PC-3 (cell line): ENCODE measurements at regions not wholly inside any gene's neighbourhood (a gene's known extent, or its start where the extent isn't known, plus 50 kb on each side); places are given as distances from the start of the nearest gene placed in this dataset.

Source experiments
- ATAC-seq: fragments of 200-7000 bp; cut with Tn5 transposase; 2 replicates; pipeline ENCODE4 v1.9.1; 2020; ENCODE audit warnings: mild to moderate bottlenecking, moderate library complexity
- BruUV-seq: library from RNA; stranded (reverse); fragments of 400-500 nt; replicated peaks from 2 replicates; lab custom pipeline; 2021; lab: Mats Ljungman, UMichigan
- CTCF ChIA-PET: fragments of 300-600 bp; sonication (Branson Sonifier 250); formaldehyde crosslinking; loops from one replicate; lab custom pipeline; 2022; ENCODE audit warnings: antibody characterized with exemption; lab: Charles Lee
- POLR2A ChIA-PET: fragments of 300-600 bp; sonication (Branson Sonifier 250); formaldehyde crosslinking; loops from one replicate; lab custom pipeline; 2022; ENCODE audit warnings: antibody characterized with exemption; ENCODE audit not compliant: unreplicated experiment; lab: Charles Lee
- DNase-seq: peaks from one replicate; pipeline ENCODE4 v3.0.0-alpha.2; 2015
- H2AFZ ChIP-seq: fragments of 300-600 bp; sonication (generic); 2 replicates; pipeline ENCODE4 v1.6.0; 2016; ENCODE audit warnings: antibody characterized with exemption, low read length
- H3F3A ChIP-seq: fragments of 300-600 bp; sonication (generic); one replicate; pipeline ENCODE4 v1.6.0; 2017; ENCODE audit warnings: antibody characterized with exemption, low read length, control low read depth, mild to moderate bottlenecking; ENCODE audit not compliant: unreplicated experiment
- H3K27ac ChIP-seq: fragments of 300-600 bp; sonication (generic); 2 replicates; pipeline ENCODE4 v1.5.1; 2016; ENCODE audit warnings: mild to moderate bottlenecking, low read length
- H3K27me3 ChIP-seq: fragments of 300-600 bp; sonication (generic); 2 replicates; pipeline ENCODE4 v1.6.1; 2016; ENCODE audit warnings: low read length, mixed read lengths
- H3K36me3 ChIP-seq: fragments of 300-600 bp; sonication (generic); 2 replicates; pipeline ENCODE4 v1.6.1; 2016; ENCODE audit warnings: low read depth, mixed run types, low read length, mixed read lengths
- H3K4me1 ChIP-seq: fragments of 300-600 bp; sonication (generic); 2 replicates; pipeline ENCODE4 v1.5.1; 2016; ENCODE audit warnings: low read length; ENCODE audit not compliant: insufficient read depth
- H3K4me2 ChIP-seq: fragments of 300-600 bp; sonication (generic); 2 replicates; pipeline ENCODE4 v1.6.0; 2016; ENCODE audit warnings: low read length
- H3K4me3 ChIP-seq: fragments of 300-600 bp; sonication (generic); 2 replicates; pipeline ENCODE4 v1.5.1; 2016; ENCODE audit warnings: mild to moderate bottlenecking, low read length, mixed read lengths
- H3K79me2 ChIP-seq: fragments of 300-600 bp; sonication (generic); 2 replicates; pipeline ENCODE4 v1.6.1; 2017; ENCODE audit warnings: low read length, mixed read lengths
- H3K9ac ChIP-seq: fragments of 300-600 bp; sonication (generic); 2 replicates; pipeline ENCODE4 v1.6.0; 2016; ENCODE audit warnings: mild to moderate bottlenecking, low read length
- H3K9me2 ChIP-seq: fragments of 300-600 bp; sonication (generic); replicated peaks from 2 replicates; pipeline ENCODE4 v1.6.1; 2016; ENCODE audit warnings: mixed run types, low read length, mixed read lengths
- H3K9me3 ChIP-seq: fragments of 300-600 bp; sonication (generic); 2 replicates; pipeline ENCODE4 v1.6.1; 2016; ENCODE audit warnings: low read length, mixed read lengths
- H4K20me1 ChIP-seq: fragments of 300-600 bp; sonication (generic); 2 replicates; pipeline ENCODE4 v1.6.1; 2016; ENCODE audit warnings: low read length, mixed read lengths
- CTCF ChIP-seq: fragments of 300-600 bp; sonication (generic); conservative IDR thresholded peaks from 2 replicates; pipeline ENCODE4 v1.5.1; 2017; ENCODE audit warnings: antibody characterized with exemption, low read depth, mild to moderate bottlenecking, low read length
- EZH2 ChIP-seq: fragments of 300-600 bp; sonication (generic); IDR thresholded peaks from one replicate; pipeline ENCODE4 v1.6.1; 2017; ENCODE audit warnings: antibody characterized with exemption, mild to moderate bottlenecking, low read length; ENCODE audit not compliant: unreplicated experiment
- EZH2phosphoT487 ChIP-seq: fragments of 300-600 bp; sonication (generic); IDR thresholded peaks from 2 replicates; pipeline ENCODE4 v1.6.1; 2018; ENCODE audit warnings: mild to moderate bottlenecking, antibody characterized with exemption, low read length, borderline replicate concordance
- intact Hi-C: fragments of 100-400 bp; cut with micrococcal nuclease; formaldehyde crosslinking; loops from 2 replicates; pipeline ENCODE4 v1.9.0; 2023

- intact Hi-C loops = no loop called here
- H3F3A ChIP-seq = no peaks in the 10 kb centered on the region
- H2AFZ ChIP-seq = no peak overlapping the region
- H3K36me3 ChIP-seq = no peaks in the 10 kb centered on the region
- no peak overlapping the region for H3K9ac ChIP-seq
- no peak overlapping the region for H3K27ac ChIP-seq
- no peaks in the 10 kb centered on the region for H3K9me2 ChIP-seq
- H3K79me2 ChIP-seq = no peaks in the 10 kb centered on the region
- TF ChIP-seq CTCF (no peak), EZH2phosphoT487 (no peak), EZH2 (no peak)
- no peaks in the 10 kb centered on the region for H3K9me3 ChIP-seq
- DNase-seq = no peak
- CTCF ChIA-PET = no interaction called here
- 0 out of 2 replicates have a peak, but pooled peaks cover 5% of the 10 kb centered on the region for H3K4me1 ChIP-seq
- no peaks in the 10 kb centered on the region for H4K20me1 ChIP-seq
- no peak overlapping the region for H3K4me2 ChIP-seq
- peaks cover 8% of the 10 kb centered on the region; the same call in 1 of the 2 replicates for H3K27me3 ChIP-seq
- no TSS peak for BruUV-seq
- no peak for ATAC-seq
- POLR2A ChIA-PET = no interaction called here
- H3K4me3 ChIP-seq = no peak overlapping the region
Observed at GRCh38 chr5:174625591-174626350, 98.6 kb upstream of the MSX2 start.

GRCh38 chr5:174626369-174626920 lies 97.9 kb upstream of the MSX2 start:
- no peak overlapping the region for H2AFZ ChIP-seq
- ATAC-seq (no peak), DNase-seq (no peak)
- no peak overlapping the region for H3K9ac ChIP-seq
- H3K4me2 ChIP-seq = no peak overlapping the region
- no peaks in the 10 kb centered on the region for H3K36me3 ChIP-seq
- POLR2A ChIA-PET = no interaction called here
- H4K20me1 ChIP-seq = no peaks in the 10 kb centered on the region
- peaks cover 3% of the 10 kb centered on the region; the same call in 1 of the 2 replicates for H3K27me3 ChIP-seq
- H3K9me2 ChIP-seq = no peaks in the 10 kb centered on the region
- no peaks in the 10 kb centered on the region for H3K9me3 ChIP-seq
- no peaks in the 10 kb centered on the region for H3F3A ChIP-seq
- CTCF ChIA-PET = no interaction called here
- TF ChIP-seq EZH2 = no peak
- TF ChIP-seq CTCF = no peak
- TF ChIP-seq EZH2phosphoT487 = no peak
- H3K79me2 ChIP-seq = no peaks in the 10 kb centered on the region
- H3K4me3 ChIP-seq = no peak overlapping the region
- no TSS peak for BruUV-seq
- no peak overlapping the region for H3K27ac ChIP-seq
- intact Hi-C loops = no loop called here
- H3K4me1 ChIP-seq = 0 out of 2 replicates have a peak, but pooled peaks cover 5% of the 10 kb centered on the region

GRCh38 chr5:174636094-174636493 lies 88.3 kb upstream of the MSX2 start:
- Histone ChIP-seq H3K27ac (no peak overlapping the region), H3K4me1 (no peaks in the 10 kb centered on the region), H3K9ac (no peak overlapping the region), H4K20me1 (no peaks in the 10 kb centered on the region), H3K27me3 (no peaks in the 10 kb centered on the region), H3K4me2 (no peak overlapping the region), H3K4me3 (no peak overlapping the region), H2AFZ (no peak overlapping the region), H3F3A (no peaks in the 10 kb centered on the region), H3K36me3 (no peaks in the 10 kb centered on the region), H3K79me2 (no peaks in the 10 kb centered on the region), H3K9me3 (no peaks in the 10 kb centered on the region), H3K9me2 (no peaks in the 10 kb centered on the region)
- no peak for DNase-seq
- TF ChIP-seq EZH2 = no peak
- TF ChIP-seq CTCF = no peak
- no peak for TF ChIP-seq EZH2phosphoT487
- no peak for ATAC-seq
- no TSS peak for BruUV-seq
- ChIA-PET POLR2A (no interaction called here), CTCF (no interaction called here)
- intact Hi-C loops = no loop called here
